H1 (cell line): ENCODE measurements at regions not wholly inside any gene's neighbourhood (a gene's known extent, or its start where the extent isn't known, plus 50 kb on each side); places are given as distances from the start of the nearest gene placed in this dataset.

Experiments used
- ASH2L ChIP-seq: fragments of 200-600, 300-600 bp; sonication (generic); IDR thresholded peaks from one replicate; pipeline ENCODE4 v1.7.1; 2017; ENCODE audit warnings: low read length
- CTCF ChIP-seq, 3 experiments: IDR thresholded peaks; 1 replicate in 2 of 3; 2 replicates in 1 of 3; pipeline versions ENCODE4 v1.5.1 to v1.6.1; 2011; ENCODE audit warnings: low read length in 3 of 3, mild to moderate bottlenecking in 3 of 3, inconsistent platforms in 2 of 3, low read depth in 1 of 3, moderate library complexity in 1 of 3; ENCODE audit not compliant: insufficient read depth in 1 of 3; ENCODE audit errors: control extremely low read depth in 1 of 3
- EP300 ChIP-seq, 2 experiments: IDR thresholded peaks; 1 replicate in 1 of 2; 2 replicates in 1 of 2; pipeline ENCODE4 v1.6.1; 2011 to 2012; ENCODE audit warnings: low read depth in 2 of 2, low read length in 2 of 2, mild to moderate bottlenecking in 2 of 2, borderline replicate concordance in 1 of 2, inconsistent platforms in 1 of 2, moderate library complexity in 1 of 2
- HDAC6 ChIP-seq: IDR thresholded peaks from one replicate; pipeline ENCODE4 v1.7.1; 2012; ENCODE audit warnings: low read depth, mild to moderate bottlenecking, inconsistent platforms, low read length, moderate library complexity
- NANOG ChIP-seq: IDR thresholded peaks from 2 replicates; pipeline ENCODE4 v1.6.1; 2011; ENCODE audit warnings: low read length, low read depth, mild to moderate bottlenecking, inconsistent platforms; ENCODE audit not compliant: insufficient read depth, poor library complexity, severe bottlenecking
- NRF1 ChIP-seq: IDR thresholded peaks from 2 replicates; pipeline ENCODE4 v1.6.1; 2011; ENCODE audit warnings: mild to moderate bottlenecking, low read depth, low read length, improper control_type of control experiment
- PHF8 ChIP-seq: fragments of 200-600 bp; sonication (generic); conservative IDR thresholded peaks from 2 replicates; pipeline ENCODE4 v1.7.1; 2012; ENCODE audit warnings: low read depth, mild to moderate bottlenecking, inconsistent platforms, low read length, moderate library complexity
- POLR2A ChIP-seq, 2 experiments: IDR thresholded peaks; 1 replicate in 1 of 2; 2 replicates in 1 of 2; pipeline ENCODE4 v1.6.1; 2011; ENCODE audit warnings: low read depth in 2 of 2, low read length in 2 of 2, mild to moderate bottlenecking in 2 of 2; ENCODE audit errors: control extremely low read depth in 1 of 2
- POLR2AphosphoS5 ChIP-seq: IDR thresholded peaks from 2 replicates; pipeline ENCODE4 v1.6.1; 2011; ENCODE audit warnings: low read depth, low read length
- RAD21 ChIP-seq, 2 experiments: IDR thresholded peaks in 1 of 2; conservative IDR thresholded peaks in 1 of 2; 2 replicates each; pipeline ENCODE4 v1.6.1; 2011; ENCODE audit warnings: low read depth in 2 of 2, low read length in 2 of 2, improper control_type of control experiment in 1 of 2, inconsistent platforms in 1 of 2, mild to moderate bottlenecking in 1 of 2, moderate library complexity in 1 of 2
- SIN3A ChIP-seq, 2 experiments: IDR thresholded peaks in 1 of 2; conservative IDR thresholded peaks in 1 of 2; 2 replicates each; pipeline ENCODE4 v1.6.1; 2011 to 2012; ENCODE audit warnings: low read length in 2 of 2, improper control_type of control experiment in 1 of 2, low read depth in 1 of 2, mild to moderate bottlenecking in 1 of 2
- TAF1 ChIP-seq: IDR thresholded peaks from 2 replicates; pipeline ENCODE4 v1.6.1; 2011; ENCODE audit warnings: mild to moderate bottlenecking, low read depth, low read length
- USF2 ChIP-seq: IDR thresholded peaks from 2 replicates; pipeline ENCODE4 v1.6.1; 2011; ENCODE audit warnings: low read length, improper control_type of control experiment
- YY1 ChIP-seq: IDR thresholded peaks from 2 replicates; pipeline ENCODE4 v1.6.1; 2011; ENCODE audit warnings: low read depth, mild to moderate bottlenecking, low read length

GRCh38 chr5:33065131-33065530, 354.0 kb downstream of the NPR3 start:
- no peak for TF ChIP-seq YY1
- TF ChIP-seq CTCF (IDR thresholded peaks at IDR 0.05; ENCODE audit: control extremely low read depth in 1 of 3, insufficient read depth in 1 of 3, low read depth in 1 of 3, low read length in 3 of 3) = no peak
- TF ChIP-seq EP300 (IDR thresholded peaks at IDR 0.05; ENCODE audit: borderline replicate concordance in 1 of 2, low read depth in 2 of 2, low read length in 2 of 2) = no peak
- no peak for TF ChIP-seq RAD21 (IDR thresholded peaks at IDR 0.05 in 1 of 2, conservative IDR thresholded peaks at IDR 0.05 in 1 of 2; ENCODE audit: low read depth in 2 of 2, low read length in 2 of 2)
- no peak for TF ChIP-seq TAF1
- no peak for TF ChIP-seq POLR2AphosphoS5
- no peak for TF ChIP-seq SIN3A (conservative IDR thresholded peaks at IDR 0.05 in 1 of 2, IDR thresholded peaks at IDR 0.05 in 1 of 2; ENCODE audit: low read depth in 1 of 2, low read length in 2 of 2)
- TF ChIP-seq HDAC6 = no peak
- no peak for TF ChIP-seq POLR2A (IDR thresholded peaks at IDR 0.05; ENCODE audit: control extremely low read depth in 1 of 2, low read depth in 2 of 2, low read length in 2 of 2)
- no peak for TF ChIP-seq PHF8
- no peak for TF ChIP-seq NANOG
- no peak for TF ChIP-seq ASH2L
- TF ChIP-seq USF2 = no peak
- TF ChIP-seq NRF1 = no peak
